ENCODE measurements at regions not wholly inside any gene's neighbourhood (a gene's known extent, or its start where the extent isn't known, plus 50 kb on each side); places are given as distances from the start of the nearest gene placed in this dataset.

DNA sequence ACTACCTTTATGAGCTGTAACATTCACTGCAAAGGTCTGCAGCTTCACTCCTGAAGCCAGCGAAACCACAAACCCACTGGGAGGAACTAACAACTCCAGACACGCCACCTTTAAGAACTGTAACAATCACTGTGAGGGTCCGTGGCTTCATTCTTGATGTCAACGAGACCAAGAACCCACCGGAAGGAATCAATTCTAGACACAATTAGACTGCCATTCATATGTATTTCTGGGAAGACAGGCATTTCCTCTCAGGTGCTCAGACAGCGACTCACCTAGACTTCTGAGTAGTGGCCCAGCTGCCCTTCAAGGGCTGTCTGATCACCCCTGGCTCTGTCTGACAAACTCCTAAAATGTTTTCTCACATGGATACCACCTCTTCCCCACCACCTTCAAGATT, 506.8 kb downstream of the PDCD6IP start:
- Histone ChIP-seq H3K9me3 (no peaks in the 10 kb centered on the region), H3K27ac (no peak overlapping the region), H3K36me3 (no peaks in the 10 kb centered on the region), H3K27me3 (no peaks in the 10 kb centered on the region), H3K4me3 (no peak overlapping the region), H3K4me1 (no peaks in the 10 kb centered on the region)
- TF ChIP-seq POLR2AphosphoS5 (IDR thresholded peaks at IDR 0.05): no peak
- no peak for TF ChIP-seq POLR2A (IDR thresholded peaks at IDR 0.05)
- TF ChIP-seq EP300 (IDR thresholded peaks at IDR 0.05): no peak
- TF ChIP-seq, protein P1, sequence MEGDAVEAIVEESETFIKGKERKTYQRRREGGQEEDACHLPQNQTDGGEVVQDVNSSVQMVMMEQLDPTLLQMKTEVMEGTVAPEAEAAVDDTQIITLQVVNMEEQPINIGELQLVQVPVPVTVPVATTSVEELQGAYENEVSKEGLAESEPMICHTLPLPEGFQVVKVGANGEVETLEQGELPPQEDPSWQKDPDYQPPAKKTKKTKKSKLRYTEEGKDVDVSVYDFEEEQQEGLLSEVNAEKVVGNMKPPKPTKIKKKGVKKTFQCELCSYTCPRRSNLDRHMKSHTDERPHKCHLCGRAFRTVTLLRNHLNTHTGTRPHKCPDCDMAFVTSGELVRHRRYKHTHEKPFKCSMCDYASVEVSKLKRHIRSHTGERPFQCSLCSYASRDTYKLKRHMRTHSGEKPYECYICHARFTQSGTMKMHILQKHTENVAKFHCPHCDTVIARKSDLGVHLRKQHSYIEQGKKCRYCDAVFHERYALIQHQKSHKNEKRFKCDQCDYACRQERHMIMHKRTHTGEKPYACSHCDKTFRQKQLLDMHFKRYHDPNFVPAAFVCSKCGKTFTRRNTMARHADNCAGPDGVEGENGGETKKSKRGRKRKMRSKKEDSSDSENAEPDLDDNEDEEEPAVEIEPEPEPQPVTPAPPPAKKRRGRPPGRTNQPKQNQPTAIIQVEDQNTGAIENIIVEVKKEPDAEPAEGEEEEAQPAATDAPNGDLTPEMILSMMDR (IDR thresholded peaks at IDR 0.05): no peak
- no peak for DNase-seq
- intact Hi-C loops (cut with DNase I): no loop called here
- WGBS, 2 donors: 56 to 90% methylated on average over 6 of the region's 6 CpGs

DNA sequence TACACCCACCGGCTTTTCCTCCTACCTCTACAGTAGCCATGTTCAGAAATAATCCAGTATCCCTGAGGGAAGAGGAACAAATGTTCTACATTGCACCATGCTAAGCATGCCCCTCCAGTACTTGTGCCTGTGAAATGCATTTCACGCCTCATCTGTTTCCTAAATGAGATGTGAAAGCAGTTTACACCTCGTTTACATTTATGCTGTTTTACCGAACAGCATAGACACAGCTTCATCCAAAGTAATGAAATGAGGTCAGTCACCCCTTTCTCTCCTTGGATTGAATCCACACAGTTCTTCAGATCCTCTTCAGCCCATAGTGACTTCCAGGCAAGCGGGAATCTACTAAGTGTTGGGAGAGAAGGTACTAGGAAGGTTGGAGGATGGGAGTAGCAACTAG, 514.3 kb downstream of the PDCD6IP start:
- no peak overlapping the region for H3K4me3 ChIP-seq
- TF ChIP-seq POLR2A (IDR thresholded peaks at IDR 0.05) (no peak), POLR2AphosphoS5 (IDR thresholded peaks at IDR 0.05) (no peak), EP300 (IDR thresholded peaks at IDR 0.05) (no peak)
- TF ChIP-seq, protein P1 (IDR thresholded peaks at IDR 0.05): no peak
- H3K9me3 ChIP-seq: no peaks in the 10 kb centered on the region
- H3K4me1 ChIP-seq: no peaks in the 10 kb centered on the region
- intact Hi-C loops (cut with DNase I): no loop called here
- no peaks in the 10 kb centered on the region for H3K27me3 ChIP-seq
- 77 to 80% methylated on average over 5 of the region's 5 CpGs for WGBS, 2 donors
- DNase-seq: no peak
- no peaks in the 10 kb centered on the region for H3K36me3 ChIP-seq
- no peak overlapping the region for H3K27ac ChIP-seq

- WGBS, 2 donors: 68 to 80% methylated on average over 4 of the region's 4 CpGs
- intact Hi-C loops (cut with DNase I): no loop called here
- H3K27me3 ChIP-seq: no peaks in the 10 kb centered on the region
- H3K4me1 ChIP-seq: no peaks in the 10 kb centered on the region
- H3K9me3 ChIP-seq: no peaks in the 10 kb centered on the region
- H3K27ac ChIP-seq: no peak overlapping the region
- TF ChIP-seq POLR2AphosphoS5 (IDR thresholded peaks at IDR 0.05): no peak
- no peak for TF ChIP-seq POLR2A (IDR thresholded peaks at IDR 0.05)
- TF ChIP-seq EP300 (IDR thresholded peaks at IDR 0.05): no peak
- TF ChIP-seq, protein P1 (IDR thresholded peaks at IDR 0.05): no peak
- no peak for DNase-seq
- no peaks in the 10 kb centered on the region for H3K36me3 ChIP-seq
- no peak overlapping the region for H3K4me3 ChIP-seq
Observed at GRCh38 chr3:34319881-34320280, 521.5 kb downstream of the PDCD6IP start.

- intact Hi-C loops (cut with DNase I): no loop called here
Observed at GRCh38 chr3:34323517-34323916, 525.1 kb downstream of the PDCD6IP start.

DNA sequence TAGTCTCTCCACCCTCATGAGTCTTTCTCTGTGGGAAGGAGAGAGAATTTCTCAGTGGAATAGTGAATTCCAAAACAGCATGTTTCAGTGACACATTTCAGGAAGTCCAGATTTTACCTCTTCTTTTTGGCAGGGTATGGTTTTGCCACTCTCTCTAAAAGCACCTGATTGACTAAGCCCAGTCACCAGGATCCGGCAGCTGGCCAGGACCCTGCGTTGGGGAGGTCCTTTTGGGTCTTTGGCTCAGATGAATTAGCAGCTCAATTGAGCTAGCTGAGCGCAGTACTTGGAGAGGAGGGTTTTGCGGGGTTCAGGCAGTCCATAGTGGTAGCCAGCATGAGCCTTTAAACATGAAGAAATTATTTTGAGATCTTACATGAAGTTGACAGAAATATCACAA, 548.2 kb downstream of the PDCD6IP start:
- no peaks in the 10 kb centered on the region for H3K36me3 ChIP-seq
- no peak overlapping the region for H3K27ac ChIP-seq
- H3K27me3 ChIP-seq: no peaks in the 10 kb centered on the region
- H3K9me3 ChIP-seq: no peaks in the 10 kb centered on the region
- H3K4me1 ChIP-seq: no peaks in the 10 kb centered on the region
- intact Hi-C loops (cut with DNase I): no loop called here
- 90% methylated on average over 4 of the region's 4 CpGs for WGBS, 2 donors
- no peak overlapping the region for H3K4me3 ChIP-seq
- TF ChIP-seq POLR2A (IDR thresholded peaks at IDR 0.05): no peak
- TF ChIP-seq, protein P1 (IDR thresholded peaks at IDR 0.05): no peak
- no peak for TF ChIP-seq POLR2AphosphoS5 (IDR thresholded peaks at IDR 0.05)
- no peak for TF ChIP-seq EP300 (IDR thresholded peaks at IDR 0.05)
- DNase-seq: no peak

More at GRCh38 chr3:34323517-34323916, 525.1 kb downstream of the PDCD6IP start:
- Histone ChIP-seq H3K27ac (no peak overlapping the region), H3K4me3 (no peak overlapping the region), H3K27me3 (no peaks in the 10 kb centered on the region), H3K9me3 (no peaks in the 10 kb centered on the region), H3K36me3 (no peaks in the 10 kb centered on the region), H3K4me1 (no peaks in the 10 kb centered on the region)
- no peak for DNase-seq
- 38 to 44% methylated on average over 2 of the region's 2 CpGs for WGBS, 2 donors
- TF ChIP-seq EP300 (IDR thresholded peaks at IDR 0.05): no peak
- TF ChIP-seq, protein P1 (IDR thresholded peaks at IDR 0.05): no peak
- TF ChIP-seq POLR2A (IDR thresholded peaks at IDR 0.05): no peak
- TF ChIP-seq POLR2AphosphoS5 (IDR thresholded peaks at IDR 0.05): no peak

Measured in sigmoid colon (tissue), 6 donors.